ENCODE measurements at regions not wholly inside any gene's neighbourhood (a gene's known extent, or its start where the extent isn't known, plus 50 kb on each side); places are given as distances from the start of the nearest gene placed in this dataset.

DNA sequence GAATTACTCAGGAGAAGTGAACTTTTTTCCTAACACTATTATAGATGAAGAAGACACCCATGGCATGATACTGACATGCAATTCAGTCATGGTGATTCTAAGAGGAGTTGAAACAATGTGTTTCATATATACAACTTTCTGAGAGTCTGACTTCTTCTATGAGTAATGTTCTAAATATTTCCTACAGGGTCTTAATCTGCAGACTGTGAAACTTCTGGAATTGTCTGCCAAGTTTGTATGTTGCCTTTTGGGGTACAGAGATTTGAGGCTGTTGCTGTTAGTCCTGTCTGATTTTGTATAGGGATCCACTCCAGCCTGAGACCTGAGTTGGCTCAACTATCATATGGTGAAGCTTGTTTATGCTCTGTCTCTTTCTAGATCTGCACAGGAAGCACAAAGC lies 160.6 kb upstream of the GATB start:
- TF ChIP-seq, protein P1, sequence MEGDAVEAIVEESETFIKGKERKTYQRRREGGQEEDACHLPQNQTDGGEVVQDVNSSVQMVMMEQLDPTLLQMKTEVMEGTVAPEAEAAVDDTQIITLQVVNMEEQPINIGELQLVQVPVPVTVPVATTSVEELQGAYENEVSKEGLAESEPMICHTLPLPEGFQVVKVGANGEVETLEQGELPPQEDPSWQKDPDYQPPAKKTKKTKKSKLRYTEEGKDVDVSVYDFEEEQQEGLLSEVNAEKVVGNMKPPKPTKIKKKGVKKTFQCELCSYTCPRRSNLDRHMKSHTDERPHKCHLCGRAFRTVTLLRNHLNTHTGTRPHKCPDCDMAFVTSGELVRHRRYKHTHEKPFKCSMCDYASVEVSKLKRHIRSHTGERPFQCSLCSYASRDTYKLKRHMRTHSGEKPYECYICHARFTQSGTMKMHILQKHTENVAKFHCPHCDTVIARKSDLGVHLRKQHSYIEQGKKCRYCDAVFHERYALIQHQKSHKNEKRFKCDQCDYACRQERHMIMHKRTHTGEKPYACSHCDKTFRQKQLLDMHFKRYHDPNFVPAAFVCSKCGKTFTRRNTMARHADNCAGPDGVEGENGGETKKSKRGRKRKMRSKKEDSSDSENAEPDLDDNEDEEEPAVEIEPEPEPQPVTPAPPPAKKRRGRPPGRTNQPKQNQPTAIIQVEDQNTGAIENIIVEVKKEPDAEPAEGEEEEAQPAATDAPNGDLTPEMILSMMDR (IDR thresholded peaks at IDR 0.05; ENCODE audit: low read depth, low read length): no peak
- TF ChIP-seq POLR2A (IDR thresholded peaks at IDR 0.05; ENCODE audit: extremely low read depth, insufficient read length) (no peak), MYC (IDR thresholded peaks at IDR 0.05; ENCODE audit: low read depth, low read length) (no peak)
- TF ChIP-seq, protein P2, sequence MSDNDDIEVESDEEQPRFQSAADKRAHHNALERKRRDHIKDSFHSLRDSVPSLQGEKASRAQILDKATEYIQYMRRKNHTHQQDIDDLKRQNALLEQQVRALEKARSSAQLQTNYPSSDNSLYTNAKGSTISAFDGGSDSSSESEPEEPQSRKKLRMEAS (IDR thresholded peaks at IDR 0.05; ENCODE audit: low read depth, low read length): no peak
- no peak for DNase-seq (ENCODE audit: low read depth)
- H3K4me3 ChIP-seq (ENCODE audit: low read depth, low read length): no peak overlapping the region

DNA sequence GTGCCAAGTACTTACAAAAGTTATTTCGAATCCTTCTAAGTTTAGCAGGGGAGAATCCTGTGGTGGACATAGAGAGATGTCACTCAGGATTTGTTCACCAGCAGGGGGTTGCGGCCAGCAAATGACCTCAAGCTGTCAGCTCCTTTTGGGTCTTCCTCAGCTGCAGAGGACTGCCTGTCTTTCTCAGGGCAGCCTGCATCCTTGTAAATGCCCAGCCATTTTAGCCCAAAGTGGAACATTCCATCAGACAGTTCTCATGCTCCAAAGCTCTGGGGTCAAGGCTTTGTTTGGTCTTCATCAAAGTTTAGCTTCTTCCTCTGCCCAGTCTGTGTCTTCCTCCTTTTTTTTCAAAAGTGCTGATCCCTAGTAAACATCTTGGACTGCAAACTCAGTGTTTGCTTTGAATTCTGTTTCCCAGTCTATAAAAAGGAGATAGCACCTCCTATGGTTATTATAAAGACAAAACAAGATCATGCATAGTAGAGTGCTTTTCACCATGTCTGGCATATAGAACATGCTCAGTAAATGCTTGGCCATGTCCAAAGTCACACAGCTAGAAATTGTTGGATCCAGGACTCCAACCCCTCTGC lies 156.4 kb upstream of the GATB start:
- DNase-seq (ENCODE audit: low read depth): no peak
- TF ChIP-seq MYC (IDR thresholded peaks at IDR 0.05; ENCODE audit: low read depth, low read length): no peak
- TF ChIP-seq, protein P2 (IDR thresholded peaks at IDR 0.05; ENCODE audit: low read depth, low read length): no peak
- TF ChIP-seq, protein P1 (IDR thresholded peaks at IDR 0.05; ENCODE audit: low read depth, low read length): no peak
- TF ChIP-seq POLR2A (IDR thresholded peaks at IDR 0.05; ENCODE audit: extremely low read depth, insufficient read length): no peak
- H3K4me3 ChIP-seq (ENCODE audit: low read depth, low read length): no peak overlapping the region

DNA sequence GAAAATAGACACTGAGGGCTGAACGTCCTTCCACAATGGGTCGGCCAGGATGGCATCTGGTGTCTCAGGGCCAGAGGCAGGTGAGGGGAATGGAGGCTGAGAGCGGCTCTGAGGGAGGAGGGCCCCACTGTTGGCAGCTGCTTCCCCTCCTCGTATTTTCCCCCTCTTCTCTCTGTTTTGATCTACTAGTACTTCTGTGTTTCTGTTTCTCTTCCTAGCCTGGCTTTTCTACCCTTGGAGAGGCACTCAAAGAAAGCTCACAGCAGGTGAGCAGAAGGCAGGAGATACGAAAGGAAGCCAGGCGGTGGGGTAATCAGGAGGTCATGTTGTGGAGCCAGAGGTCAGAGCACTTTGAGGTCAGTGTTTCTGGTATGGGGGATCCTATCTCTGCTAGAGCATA lies 151.8 kb upstream of the GATB start:
- H3K4me3 ChIP-seq (ENCODE audit: low read depth, low read length): no peak overlapping the region

DNA sequence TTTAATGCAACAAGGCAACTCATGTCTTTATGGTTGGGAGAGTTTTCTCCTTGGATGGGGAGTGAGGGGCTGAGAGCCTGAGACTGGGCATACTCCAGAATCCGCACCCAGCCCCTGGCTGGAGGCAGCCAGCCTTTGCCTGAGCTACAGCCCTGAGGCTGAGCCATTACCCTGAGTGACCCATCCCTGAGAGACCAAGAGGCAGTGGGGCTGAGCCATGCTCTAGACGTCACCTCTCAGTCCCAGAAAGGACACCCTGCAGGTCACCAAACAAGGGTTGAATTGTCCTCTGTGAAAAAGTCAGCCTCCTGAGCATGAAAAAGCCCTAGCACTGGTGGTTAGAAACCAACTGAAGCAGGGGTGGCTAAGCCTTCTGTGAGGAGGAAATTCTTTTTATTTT lies 151.2 kb upstream of the GATB start:
- no peak overlapping the region for H3K4me3 ChIP-seq (ENCODE audit: low read depth, low read length)
- no peak for DNase-seq (ENCODE audit: low read depth)
- TF ChIP-seq, protein P1 (IDR thresholded peaks at IDR 0.05; ENCODE audit: low read depth, low read length): no peak
- TF ChIP-seq MYC (IDR thresholded peaks at IDR 0.05; ENCODE audit: low read depth, low read length) (no peak), POLR2A (IDR thresholded peaks at IDR 0.05; ENCODE audit: extremely low read depth, insufficient read length) (no peak)
- TF ChIP-seq, protein P2 (IDR thresholded peaks at IDR 0.05; ENCODE audit: low read depth, low read length): no peak

More for the DNA sequence above, 151.8 kb upstream of the GATB start:
- TF ChIP-seq, protein P1 (IDR thresholded peaks at IDR 0.05; ENCODE audit: low read depth, low read length): no peak
- TF ChIP-seq MYC (IDR thresholded peaks at IDR 0.05; ENCODE audit: low read depth, low read length) (no peak), POLR2A (IDR thresholded peaks at IDR 0.05; ENCODE audit: extremely low read depth, insufficient read length) (no peak)
- TF ChIP-seq, protein P2 (IDR thresholded peaks at IDR 0.05; ENCODE audit: low read depth, low read length): no peak
- DNase-seq (ENCODE audit: low read depth): no peak

DNA sequence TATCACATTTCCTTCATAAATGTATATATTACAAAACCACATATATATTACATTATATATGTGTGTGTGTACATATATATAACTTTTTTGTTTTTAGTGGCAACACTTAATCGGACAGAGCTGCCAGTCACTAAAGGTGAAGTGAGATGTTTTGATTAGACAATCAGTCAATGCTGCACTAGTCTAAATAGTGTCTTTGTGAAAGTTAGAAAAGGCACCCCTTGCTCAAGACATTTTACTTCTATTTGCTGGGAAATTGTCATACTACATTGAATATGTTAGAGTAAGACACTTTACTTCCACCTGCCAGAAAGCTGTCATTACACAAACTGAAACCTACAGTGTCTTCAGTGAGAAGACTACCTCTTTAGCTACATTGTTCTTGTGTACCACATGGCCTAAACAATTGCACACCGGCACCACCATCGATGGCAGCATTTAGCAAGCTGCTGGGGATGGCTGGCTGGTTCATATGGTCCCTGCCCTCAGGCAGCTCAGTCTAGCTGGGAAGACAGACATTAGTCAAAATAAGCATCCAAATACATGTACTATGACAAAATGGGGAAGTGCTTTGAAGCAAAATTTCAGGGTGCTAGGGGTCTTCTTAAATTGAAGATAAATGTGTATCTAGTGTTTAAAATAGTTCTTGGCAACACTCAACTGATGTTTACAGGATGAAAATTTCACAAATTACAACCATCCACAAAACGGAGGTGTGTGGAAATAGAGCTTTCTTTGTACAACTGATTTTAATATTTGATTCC lies 148.1 kb upstream of the GATB start:
- no peak overlapping the region for H3K4me3 ChIP-seq (ENCODE audit: low read depth, low read length)
- TF ChIP-seq, protein P2 (IDR thresholded peaks at IDR 0.05; ENCODE audit: low read depth, low read length): no peak
- TF ChIP-seq, protein P1 (IDR thresholded peaks at IDR 0.05; ENCODE audit: low read depth, low read length): no peak
- TF ChIP-seq MYC (IDR thresholded peaks at IDR 0.05; ENCODE audit: low read depth, low read length): no peak
- no peak for TF ChIP-seq POLR2A (IDR thresholded peaks at IDR 0.05; ENCODE audit: extremely low read depth, insufficient read length)
- DNase-seq (ENCODE audit: low read depth): no peak

All from NB4 (cell line).